Hepatocyte (in vitro differentiated cells): ENCODE measurements at regions not wholly inside any gene's neighbourhood (a gene's known extent, or its start where the extent isn't known, plus 50 kb on each side); places are given as distances from the start of the nearest gene placed in this dataset.

Experiments
- EZH2 ChIP-seq: fragments of 200-600 bp; sonication (generic); IDR thresholded peaks from 2 replicates; pipeline ENCODE4 v1.6.1; 2016; ENCODE audit warnings: antibody characterized with exemption, mild to moderate bottlenecking, borderline replicate concordance
- TF ChIP-seq, protein P1 (sequence below): fragments of 200-600 bp; sonication (generic); IDR thresholded peaks from 2 replicates; pipeline ENCODE4 v1.5.1; 2016; ENCODE audit warnings: antibody characterized with exemption, mild to moderate bottlenecking; ENCODE audit not compliant: poor library complexity

DNA sequence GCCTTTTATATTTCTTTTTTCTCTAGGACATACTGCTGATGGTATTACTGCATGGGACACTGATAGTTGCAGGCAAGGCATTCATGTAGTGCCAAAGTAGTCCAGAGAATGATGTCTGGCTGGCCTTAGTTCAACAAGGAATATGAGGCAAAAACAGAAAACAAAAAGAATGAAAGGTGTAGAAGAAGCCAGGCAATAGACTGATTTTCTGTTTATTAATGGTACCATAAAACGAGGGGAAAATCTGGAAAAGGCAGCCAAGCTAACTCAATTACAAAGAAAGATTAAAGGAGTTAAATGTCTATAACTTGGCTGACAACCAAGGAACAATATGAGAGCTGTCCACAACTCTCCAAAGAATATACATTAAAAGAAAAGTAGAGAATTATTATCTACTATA, 284.9 kb downstream of the ZEB2 start:
- TF ChIP-seq, protein P1, sequence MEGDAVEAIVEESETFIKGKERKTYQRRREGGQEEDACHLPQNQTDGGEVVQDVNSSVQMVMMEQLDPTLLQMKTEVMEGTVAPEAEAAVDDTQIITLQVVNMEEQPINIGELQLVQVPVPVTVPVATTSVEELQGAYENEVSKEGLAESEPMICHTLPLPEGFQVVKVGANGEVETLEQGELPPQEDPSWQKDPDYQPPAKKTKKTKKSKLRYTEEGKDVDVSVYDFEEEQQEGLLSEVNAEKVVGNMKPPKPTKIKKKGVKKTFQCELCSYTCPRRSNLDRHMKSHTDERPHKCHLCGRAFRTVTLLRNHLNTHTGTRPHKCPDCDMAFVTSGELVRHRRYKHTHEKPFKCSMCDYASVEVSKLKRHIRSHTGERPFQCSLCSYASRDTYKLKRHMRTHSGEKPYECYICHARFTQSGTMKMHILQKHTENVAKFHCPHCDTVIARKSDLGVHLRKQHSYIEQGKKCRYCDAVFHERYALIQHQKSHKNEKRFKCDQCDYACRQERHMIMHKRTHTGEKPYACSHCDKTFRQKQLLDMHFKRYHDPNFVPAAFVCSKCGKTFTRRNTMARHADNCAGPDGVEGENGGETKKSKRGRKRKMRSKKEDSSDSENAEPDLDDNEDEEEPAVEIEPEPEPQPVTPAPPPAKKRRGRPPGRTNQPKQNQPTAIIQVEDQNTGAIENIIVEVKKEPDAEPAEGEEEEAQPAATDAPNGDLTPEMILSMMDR = no peak
- TF ChIP-seq EZH2 = no peak
